ENCODE measurements at regions not wholly inside any gene's neighbourhood (a gene's known extent, or its start where the extent isn't known, plus 50 kb on each side); places are given as distances from the start of the nearest gene placed in this dataset.
A peak's percentile ranks its signal among the peaks of the same experiment; 100 is the strongest.

DNA sequence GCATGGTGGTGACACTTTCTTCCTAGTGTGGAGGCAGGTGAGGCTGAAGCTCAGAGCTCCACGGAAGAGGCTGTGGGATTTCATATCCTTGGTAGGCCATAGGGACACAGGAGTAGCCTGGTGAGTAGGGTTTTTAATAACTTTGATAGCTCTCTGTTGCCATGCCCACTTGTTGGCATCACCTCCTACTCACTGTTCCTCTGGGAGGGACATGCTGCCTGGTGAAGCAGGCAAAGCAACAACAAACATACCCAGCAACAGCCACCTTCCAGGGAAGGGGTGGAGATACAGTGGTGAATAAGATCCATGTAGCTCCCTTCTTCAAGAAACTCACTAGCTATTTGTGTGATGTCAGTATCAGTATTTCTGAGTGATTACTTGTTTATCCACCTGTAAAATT is 285.4 kb downstream of the CLIC5 start:
- no peak for DNase-seq (ENCODE audit: low read depth)
- H3K4me3 ChIP-seq (ENCODE audit: low read length), result no peak overlapping the region
- TF ChIP-seq, protein P1, sequence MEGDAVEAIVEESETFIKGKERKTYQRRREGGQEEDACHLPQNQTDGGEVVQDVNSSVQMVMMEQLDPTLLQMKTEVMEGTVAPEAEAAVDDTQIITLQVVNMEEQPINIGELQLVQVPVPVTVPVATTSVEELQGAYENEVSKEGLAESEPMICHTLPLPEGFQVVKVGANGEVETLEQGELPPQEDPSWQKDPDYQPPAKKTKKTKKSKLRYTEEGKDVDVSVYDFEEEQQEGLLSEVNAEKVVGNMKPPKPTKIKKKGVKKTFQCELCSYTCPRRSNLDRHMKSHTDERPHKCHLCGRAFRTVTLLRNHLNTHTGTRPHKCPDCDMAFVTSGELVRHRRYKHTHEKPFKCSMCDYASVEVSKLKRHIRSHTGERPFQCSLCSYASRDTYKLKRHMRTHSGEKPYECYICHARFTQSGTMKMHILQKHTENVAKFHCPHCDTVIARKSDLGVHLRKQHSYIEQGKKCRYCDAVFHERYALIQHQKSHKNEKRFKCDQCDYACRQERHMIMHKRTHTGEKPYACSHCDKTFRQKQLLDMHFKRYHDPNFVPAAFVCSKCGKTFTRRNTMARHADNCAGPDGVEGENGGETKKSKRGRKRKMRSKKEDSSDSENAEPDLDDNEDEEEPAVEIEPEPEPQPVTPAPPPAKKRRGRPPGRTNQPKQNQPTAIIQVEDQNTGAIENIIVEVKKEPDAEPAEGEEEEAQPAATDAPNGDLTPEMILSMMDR (conservative IDR thresholded peaks at IDR 0.05; ENCODE audit: low read depth, low read length), result no peak

DNA sequence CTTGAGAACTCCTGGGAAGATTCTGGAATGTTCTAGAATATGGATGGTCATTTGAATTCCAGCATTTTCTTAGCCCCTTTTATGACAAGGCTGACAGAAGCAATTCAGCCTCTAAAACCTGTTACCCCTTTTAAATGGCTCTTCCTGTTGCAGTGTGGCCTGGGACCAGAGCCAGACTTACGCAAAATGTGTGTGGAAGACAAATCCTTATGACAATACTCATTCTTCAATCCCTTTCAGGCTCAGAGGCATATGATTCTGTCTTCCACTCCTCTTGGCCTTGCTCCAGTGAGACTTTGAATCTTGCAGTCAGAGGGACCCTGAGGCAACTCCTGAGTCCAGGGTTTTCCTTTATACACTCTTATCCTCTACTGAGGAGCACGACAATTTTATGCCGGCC is 287.0 kb downstream of the CLIC5 start:
- DNase-seq (ENCODE audit: low read depth), result peak; percentile 71
- TF ChIP-seq, protein P1 (conservative IDR thresholded peaks at IDR 0.05; ENCODE audit: low read depth, low read length), result no peak
- H3K4me3 ChIP-seq (ENCODE audit: low read length), result no peak overlapping the region

DNA sequence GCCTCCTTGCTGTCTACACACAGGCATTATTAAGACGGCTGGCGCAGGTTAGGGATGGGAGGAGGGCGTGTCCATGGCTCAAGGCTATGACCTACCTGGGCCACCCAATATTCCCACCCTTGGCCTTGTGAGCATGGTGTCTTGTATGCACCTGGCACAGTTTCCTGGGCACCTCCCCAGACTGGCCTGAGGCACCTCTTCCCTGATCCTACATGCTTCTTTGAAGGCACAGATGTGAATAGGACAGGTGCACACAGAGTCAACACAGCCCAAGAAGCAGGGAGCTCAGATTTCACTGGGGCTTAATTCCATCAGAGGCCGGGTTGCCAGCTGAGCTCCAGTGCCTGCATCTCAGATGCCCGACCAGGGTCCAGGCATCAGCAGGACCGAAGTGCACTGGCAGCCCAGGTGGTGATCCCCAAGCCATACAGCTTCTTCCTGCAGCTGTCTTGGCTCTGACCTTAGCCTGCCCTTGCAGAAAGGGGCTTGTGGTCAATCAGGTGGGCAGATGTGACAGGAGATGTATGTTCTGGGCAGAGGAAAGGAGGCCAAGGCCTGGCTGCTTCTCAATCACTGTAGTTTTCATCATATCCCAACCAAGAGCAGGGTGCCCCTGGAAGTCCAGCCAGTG is 287.7 kb downstream of the CLIC5 start:
- H3K4me3 ChIP-seq (ENCODE audit: low read length), result no peak overlapping the region
- no peak for DNase-seq (ENCODE audit: low read depth)
- TF ChIP-seq, protein P1 (conservative IDR thresholded peaks at IDR 0.05; ENCODE audit: low read depth, low read length), result no peak

DNA sequence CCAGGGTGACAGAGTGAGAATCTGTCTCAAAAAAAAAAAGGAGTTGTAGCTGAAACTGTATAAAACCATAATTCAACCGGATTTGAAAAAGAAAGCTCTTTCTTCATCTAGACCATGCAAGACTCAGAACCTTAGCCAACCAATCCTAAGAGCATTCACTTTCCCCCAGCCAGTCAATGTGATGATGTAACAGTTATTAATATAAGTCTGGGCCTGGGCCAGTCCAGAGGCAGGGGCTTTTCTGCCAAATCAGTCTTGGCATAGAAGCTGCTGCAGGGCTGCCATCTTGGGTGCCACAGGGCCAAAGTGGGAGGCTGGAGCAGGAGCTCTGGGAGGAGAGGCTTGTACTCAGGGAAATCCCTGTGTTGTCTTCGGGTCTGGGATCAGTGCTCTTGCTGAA is 288.4 kb downstream of the CLIC5 start:
- TF ChIP-seq, protein P1 (conservative IDR thresholded peaks at IDR 0.05; ENCODE audit: low read depth, low read length), result no peak
- H3K4me3 ChIP-seq (ENCODE audit: low read length), result no peak overlapping the region
- DNase-seq (ENCODE audit: low read depth), result no peak

DNA sequence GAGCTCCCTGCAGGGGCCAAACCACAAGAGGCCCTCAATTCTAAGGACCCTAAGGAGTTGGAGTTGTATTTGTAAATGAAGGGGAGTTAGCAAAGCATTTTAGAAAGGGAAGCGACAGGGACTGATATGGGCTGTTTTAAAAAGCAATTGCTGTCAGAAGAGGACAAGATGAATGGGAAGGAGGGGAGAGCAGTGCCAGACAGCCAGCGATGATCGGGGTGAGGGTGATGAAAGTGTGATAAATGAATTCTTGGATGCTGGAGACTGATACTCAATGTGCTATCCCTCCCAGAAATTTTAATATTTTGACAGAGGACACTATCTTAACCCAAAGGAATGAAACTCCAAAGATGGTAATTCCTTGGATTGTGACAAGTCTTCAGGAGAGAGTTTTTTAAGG is 289.2 kb downstream of the CLIC5 start:
- DNase-seq (ENCODE audit: low read depth), result no peak
- TF ChIP-seq, protein P1 (conservative IDR thresholded peaks at IDR 0.05; ENCODE audit: low read depth, low read length), result no peak

DNA sequence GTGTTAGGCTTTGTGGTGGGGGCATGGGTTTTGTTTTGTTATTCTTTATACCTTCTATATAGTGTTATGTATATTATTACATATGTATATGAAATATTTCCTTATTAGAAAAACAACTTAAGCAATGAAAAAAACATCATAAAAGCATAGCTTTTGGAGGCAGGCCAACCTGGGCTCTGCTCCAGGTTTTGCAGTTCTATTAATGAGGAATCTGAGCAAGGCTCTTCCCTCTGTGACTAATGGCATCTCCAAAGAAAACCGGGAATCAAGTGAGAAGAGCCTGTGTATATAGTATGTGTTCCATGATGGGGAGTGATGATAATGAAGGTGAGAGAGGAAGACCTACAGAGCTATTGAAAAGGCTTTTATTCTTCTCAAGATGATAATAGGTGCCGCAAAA is 291.1 kb downstream of the CLIC5 start:
- H3K4me3 ChIP-seq (ENCODE audit: low read length), result no peak overlapping the region
- DNase-seq (ENCODE audit: low read depth), result peak; percentile 84
- TF ChIP-seq, protein P1 (conservative IDR thresholded peaks at IDR 0.05; ENCODE audit: low read depth, low read length), result no peak

More for the DNA sequence above, 289.2 kb downstream of the CLIC5 start:
- no peak overlapping the region for H3K4me3 ChIP-seq (ENCODE audit: low read length)

DNA sequence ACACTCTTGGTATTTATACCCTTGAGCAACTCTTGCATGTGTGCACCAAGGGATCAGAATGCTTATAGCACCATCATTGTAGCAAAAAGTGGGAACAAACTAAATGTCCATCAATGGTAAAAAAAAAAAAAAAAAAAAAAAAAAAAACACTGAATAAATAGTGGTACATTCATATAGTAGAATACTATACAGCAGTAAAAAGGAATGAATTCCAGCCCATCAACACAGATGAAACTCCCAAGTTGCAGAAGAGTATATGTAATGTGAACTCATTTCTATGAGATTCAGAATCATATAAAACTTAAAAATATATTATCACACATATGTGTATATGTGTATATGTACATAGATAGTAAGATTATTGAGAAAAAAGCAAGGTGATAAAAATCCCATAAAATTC is 291.6 kb downstream of the CLIC5 start:
- TF ChIP-seq, protein P1 (conservative IDR thresholded peaks at IDR 0.05; ENCODE audit: low read depth, low read length), result no peak
- DNase-seq (ENCODE audit: low read depth), result no peak
- no peak overlapping the region for H3K4me3 ChIP-seq (ENCODE audit: low read length)
